Parathyroid adenoma (tissue), 2 donors: ENCODE measurements at regions not wholly inside any gene's neighbourhood (a gene's known extent, or its start where the extent isn't known, plus 50 kb on each side); places are given as distances from the start of the nearest gene placed in this dataset.
"Not testable (repeated sequence)": the region's sequence is repeated elsewhere in the genome, so short reads cannot be mapped to it uniquely, and the experiment has no call there.

Source experiments
- H2AFZ ChIP-seq: fragments of 300-600 bp; sonication (generic); one replicate; pipeline ENCODE4 v1.7.0; 2017; ENCODE audit warnings: antibody characterized with exemption, mild to moderate bottlenecking
- H3K27ac ChIP-seq: fragments of 300-600 bp; sonication (generic); one replicate; pipeline ENCODE4 v1.7.0; 2017
- H3K27me3 ChIP-seq: fragments of 300-600 bp; sonication (generic); one replicate; pipeline ENCODE4 v1.7.0; 2017; ENCODE audit warnings: low read length; ENCODE audit not compliant: control insufficient read depth, insufficient read depth
- H3K36me3 ChIP-seq: fragments of 300-600 bp; sonication (generic); one replicate; pipeline ENCODE4 v1.7.0; 2017; ENCODE audit warnings: low read length; ENCODE audit not compliant: control insufficient read depth, insufficient read depth
- H3K4me1 ChIP-seq: fragments of 300-600 bp; sonication (generic); one replicate; pipeline ENCODE4 v1.7.0; 2017; ENCODE audit warnings: control low read depth
- H3K4me2 ChIP-seq: fragments of 300-600 bp; sonication (generic); one replicate; pipeline ENCODE4 v1.7.0; 2017; ENCODE audit warnings: low read length
- H3K4me3 ChIP-seq: fragments of 300-600 bp; sonication (generic); one replicate; pipeline ENCODE4 v1.7.0; 2017; ENCODE audit warnings: low read depth, low read length
- H3K79me2 ChIP-seq: fragments of 300-600 bp; sonication (generic); one replicate; pipeline ENCODE4 v1.7.0; 2017; ENCODE audit warnings: control low read depth
- H3K9ac ChIP-seq: fragments of 300-600 bp; sonication (generic); one replicate; pipeline ENCODE4 v1.7.0; 2017; ENCODE audit warnings: mild to moderate bottlenecking
- H3K9me3 ChIP-seq: fragments of 300-600 bp; sonication (generic); one replicate; pipeline ENCODE4 v1.7.0; 2017; ENCODE audit warnings: low read length; ENCODE audit not compliant: control insufficient read depth
- TF ChIP-seq, protein P1 (sequence below): fragments of 300-600 bp; sonication (generic); IDR thresholded peaks from one replicate; pipeline ENCODE4 v1.7.0; 2017; ENCODE audit warnings: antibody characterized with exemption, mild to moderate bottlenecking
- donor health status: primary hyperparathyroidism.

GRCh38 chr15:38130740-38131498 is 121.7 kb upstream of the SPRED1 start:
- H3K9ac ChIP-seq: no peak overlapping the region
- H3K36me3 ChIP-seq: no peaks in the 10 kb centered on the region
- H3K79me2 ChIP-seq: no peaks in the 10 kb centered on the region
- no peaks in the 10 kb centered on the region for H3K9me3 ChIP-seq
- TF ChIP-seq, protein P1, sequence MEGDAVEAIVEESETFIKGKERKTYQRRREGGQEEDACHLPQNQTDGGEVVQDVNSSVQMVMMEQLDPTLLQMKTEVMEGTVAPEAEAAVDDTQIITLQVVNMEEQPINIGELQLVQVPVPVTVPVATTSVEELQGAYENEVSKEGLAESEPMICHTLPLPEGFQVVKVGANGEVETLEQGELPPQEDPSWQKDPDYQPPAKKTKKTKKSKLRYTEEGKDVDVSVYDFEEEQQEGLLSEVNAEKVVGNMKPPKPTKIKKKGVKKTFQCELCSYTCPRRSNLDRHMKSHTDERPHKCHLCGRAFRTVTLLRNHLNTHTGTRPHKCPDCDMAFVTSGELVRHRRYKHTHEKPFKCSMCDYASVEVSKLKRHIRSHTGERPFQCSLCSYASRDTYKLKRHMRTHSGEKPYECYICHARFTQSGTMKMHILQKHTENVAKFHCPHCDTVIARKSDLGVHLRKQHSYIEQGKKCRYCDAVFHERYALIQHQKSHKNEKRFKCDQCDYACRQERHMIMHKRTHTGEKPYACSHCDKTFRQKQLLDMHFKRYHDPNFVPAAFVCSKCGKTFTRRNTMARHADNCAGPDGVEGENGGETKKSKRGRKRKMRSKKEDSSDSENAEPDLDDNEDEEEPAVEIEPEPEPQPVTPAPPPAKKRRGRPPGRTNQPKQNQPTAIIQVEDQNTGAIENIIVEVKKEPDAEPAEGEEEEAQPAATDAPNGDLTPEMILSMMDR: no peak
- H3K4me1 ChIP-seq: no peaks in the 10 kb centered on the region
- no peak overlapping the region for H3K4me2 ChIP-seq
- no peak overlapping the region for H2AFZ ChIP-seq
- no peak overlapping the region for H3K4me3 ChIP-seq
- no peaks in the 10 kb centered on the region for H3K27me3 ChIP-seq
- H3K27ac ChIP-seq: peak overlapping the region; percentile 75

GRCh38 chr15:38134252-38134651 is 118.4 kb upstream of the SPRED1 start:
- H2AFZ ChIP-seq: no peak overlapping the region
- H3K27ac ChIP-seq: no peak overlapping the region
- no peaks in the 10 kb centered on the region for H3K79me2 ChIP-seq
- no peaks in the 10 kb centered on the region for H3K36me3 ChIP-seq
- TF ChIP-seq, protein P1: no peak
- no peaks in the 10 kb centered on the region for H3K9me3 ChIP-seq
- no peak overlapping the region for H3K9ac ChIP-seq
- no peaks in the 10 kb centered on the region for H3K27me3 ChIP-seq
- no peak overlapping the region for H3K4me3 ChIP-seq
- no peaks in the 10 kb centered on the region for H3K4me1 ChIP-seq
- H3K4me2 ChIP-seq: no peak overlapping the region

- not testable (repeated sequence) for H3K79me2 ChIP-seq, H3K27me3 ChIP-seq, H3K36me3 ChIP-seq, H3K4me2 ChIP-seq, H3K9me3 ChIP-seq, H3K4me1 ChIP-seq, H3K9ac ChIP-seq, H2AFZ ChIP-seq, H3K27ac ChIP-seq, H3K4me3 ChIP-seq
Measured at GRCh38 chr15:38142195-38142594, 110.4 kb upstream of the SPRED1 start.

DNA sequence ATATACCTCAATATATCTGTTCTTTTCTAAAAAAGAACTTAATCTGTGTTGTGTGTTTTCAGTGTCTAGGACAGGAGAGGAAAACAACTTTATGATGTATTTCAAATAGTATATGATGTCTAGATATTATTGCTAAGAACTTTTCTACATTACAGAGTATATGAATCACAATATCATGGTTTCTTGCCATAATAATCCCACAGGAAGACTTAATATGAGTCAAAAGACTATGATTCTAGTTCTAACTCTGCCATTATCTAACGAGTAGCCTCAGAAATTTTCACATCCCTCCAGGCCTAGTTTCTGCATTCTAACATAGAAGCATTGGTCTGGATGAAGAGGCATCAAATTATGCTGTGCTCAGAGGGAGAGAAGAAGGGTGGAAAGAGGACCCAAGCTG is 107.7 kb upstream of the SPRED1 start:
- no peak overlapping the region for H2AFZ ChIP-seq
- no peaks in the 10 kb centered on the region for H3K27me3 ChIP-seq
- no peak overlapping the region for H3K4me3 ChIP-seq
- no peaks in the 10 kb centered on the region for H3K9me3 ChIP-seq
- H3K27ac ChIP-seq: no peak overlapping the region
- no peak overlapping the region for H3K4me2 ChIP-seq
- H3K36me3 ChIP-seq: no peaks in the 10 kb centered on the region
- no peaks in the 10 kb centered on the region for H3K4me1 ChIP-seq
- TF ChIP-seq, protein P1: no peak
- H3K79me2 ChIP-seq: no peaks in the 10 kb centered on the region
- no peak overlapping the region for H3K9ac ChIP-seq

DNA sequence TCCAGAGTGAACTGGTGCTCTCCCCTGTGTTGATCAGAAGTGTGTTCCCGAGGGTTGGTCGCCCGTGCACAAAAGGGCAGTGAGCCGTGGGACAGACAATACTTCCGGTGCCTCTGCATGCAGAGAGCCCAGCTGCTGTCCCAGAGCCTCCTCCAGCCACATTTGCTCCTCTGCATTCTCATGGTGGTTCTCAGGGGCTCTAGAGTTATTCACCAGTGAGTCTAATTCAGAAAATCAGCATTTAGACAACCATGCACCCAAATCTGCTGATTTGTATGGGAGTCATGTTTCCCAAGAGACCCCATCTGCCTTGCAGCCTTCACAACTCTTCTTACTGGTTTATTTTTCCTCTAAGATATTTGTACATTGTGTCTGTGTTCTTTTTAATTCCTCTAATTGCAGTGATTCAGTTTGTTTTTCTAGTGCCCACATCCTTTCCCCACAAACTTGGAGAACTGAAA is 107.0 kb upstream of the SPRED1 start:
- Histone ChIP-seq H3K4me1 (no peaks in the 10 kb centered on the region), H3K4me2 (no peak overlapping the region), H3K9me3 (no peaks in the 10 kb centered on the region), H3K79me2 (no peaks in the 10 kb centered on the region), H3K4me3 (no peak overlapping the region), H2AFZ (no peak overlapping the region), H3K27me3 (no peaks in the 10 kb centered on the region), H3K9ac (no peak overlapping the region), H3K36me3 (no peaks in the 10 kb centered on the region), H3K27ac (no peak overlapping the region)
- TF ChIP-seq, protein P1: no peak
